GM21717 (cell line): ENCODE measurements at regions not wholly inside any gene's neighbourhood (a gene's known extent, or its start where the extent isn't known, plus 50 kb on each side); places are given as distances from the start of the nearest gene placed in this dataset.
A peak's percentile ranks its signal among the peaks of the same experiment; 100 is the strongest.
"Not testable (repeated sequence)": the region's sequence is repeated elsewhere in the genome, so short reads cannot be mapped to it uniquely, and the experiment has no call there.

Source experiments
- ATAC-seq: cut with Tn5 transposase; IDR thresholded peaks from one replicate; pipeline ENCODE4 v1.9.1; 2021; ENCODE audit warnings: mild to moderate bottlenecking, moderate library complexity; ENCODE audit not compliant: unreplicated experiment

- no peak for ATAC-seq
Measured at GRCh38 chr5:39674209-39675082, 249.7 kb upstream of the DAB2 start.

GRCh38 chr5:39671561-39671961 lies 246.8 kb upstream of the DAB2 start:
- no peak for ATAC-seq

GRCh38 chr5:39670955-39671354 lies 246.2 kb upstream of the DAB2 start:
- no peak for ATAC-seq

GRCh38 chr5:39670391-39670790 lies 245.6 kb upstream of the DAB2 start:
- ATAC-seq: no peak

GRCh38 chr5:39668980-39669379 lies 244.2 kb upstream of the DAB2 start:
- no peak for ATAC-seq

GRCh38 chr5:39665328-39665727 lies 240.5 kb upstream of the DAB2 start:
- no peak for ATAC-seq

GRCh38 chr5:39662945-39663344 lies 238.2 kb upstream of the DAB2 start:
- no peak for ATAC-seq

GRCh38 chr5:39661026-39661779 lies 236.4 kb upstream of the DAB2 start:
- no peak for ATAC-seq

GRCh38 chr5:39660020-39660419 lies 235.2 kb upstream of the DAB2 start:
- no peak for ATAC-seq

- ATAC-seq: no peak
Measured at GRCh38 chr5:39658866-39659265, 234.1 kb upstream of the DAB2 start.

GRCh38 chr5:39657943-39658342 lies 233.2 kb upstream of the DAB2 start:
- ATAC-seq: no peak

- no peak for ATAC-seq
Measured at GRCh38 chr5:39656600-39656999, 231.8 kb upstream of the DAB2 start.

- ATAC-seq: no peak
Measured at GRCh38 chr5:39654715-39655114, 229.9 kb upstream of the DAB2 start.

GRCh38 chr5:39652481-39652880 lies 227.7 kb upstream of the DAB2 start:
- not testable (repeated sequence) for ATAC-seq

- no peak for ATAC-seq
Measured at GRCh38 chr5:39652036-39652435, 227.3 kb upstream of the DAB2 start.

GRCh38 chr5:39650008-39650762 lies 225.4 kb upstream of the DAB2 start:
- ATAC-seq: no peak

- no peak for ATAC-seq
Measured at GRCh38 chr5:39648848-39649227, 224.1 kb upstream of the DAB2 start.

GRCh38 chr5:39648085-39648847 lies 223.5 kb upstream of the DAB2 start:
- no peak for ATAC-seq

- peak; percentile 75 for ATAC-seq
Measured at GRCh38 chr5:39640552-39640951, 215.8 kb upstream of the DAB2 start.

GRCh38 chr5:39639618-39640089 lies 214.9 kb upstream of the DAB2 start:
- no peak for ATAC-seq

GRCh38 chr5:39638813-39639212 lies 214.0 kb upstream of the DAB2 start:
- ATAC-seq: no peak
